GM23338 (cell line): ENCODE measurements at regions not wholly inside any gene's neighbourhood (a gene's known extent, or its start where the extent isn't known, plus 50 kb on each side); places are given as distances from the start of the nearest gene placed in this dataset.
A peak's percentile ranks its signal among the peaks of the same experiment; 100 is the strongest.

Experiments
- ATAC-seq: fragments of 200-7000 bp; cut with Tn5 transposase; 3 replicates; pipeline ENCODE4 v1.9.1; 2020
- DNase-seq: peaks from one replicate; pipeline ENCODE4 v3.0.0-alpha.2; 2015; ENCODE audit warnings: low spot score
- H2AFZ ChIP-seq: fragments of 200-600 bp; sonication (generic); 2 replicates; pipeline ENCODE4 v1.8.0; 2016; ENCODE audit warnings: antibody characterized with exemption, mild to moderate bottlenecking, moderate library complexity
- H3F3A ChIP-seq: fragments of 200-600 bp; sonication (generic); replicated peaks from 2 replicates; pipeline ENCODE4 v1.8.0; 2017; ENCODE audit warnings: antibody characterized with exemption, mixed run types, low read depth
- H3K27ac ChIP-seq: fragments of 200-600 bp; sonication (generic); 2 replicates; pipeline ENCODE4 v1.6.1; 2016; ENCODE audit warnings: low read depth
- H3K27me3 ChIP-seq: fragments of 200-600 bp; sonication (generic); 2 replicates; pipeline ENCODE4 v1.8.0; 2016; ENCODE audit warnings: mild to moderate bottlenecking, mixed run types, moderate library complexity; ENCODE audit not compliant: insufficient read depth
- H3K36me3 ChIP-seq: fragments of 200-600 bp; sonication (generic); 2 replicates; pipeline ENCODE4 v1.8.0; 2016; ENCODE audit warnings: mild to moderate bottlenecking; ENCODE audit not compliant: insufficient read depth
- H3K4me1 ChIP-seq: fragments of 200-600 bp; sonication (generic); 2 replicates; pipeline ENCODE4 v1.8.0; 2016; ENCODE audit warnings: mild to moderate bottlenecking, moderate library complexity; ENCODE audit not compliant: insufficient read depth
- H3K4me2 ChIP-seq: fragments of 200-600 bp; sonication (generic); 2 replicates; pipeline ENCODE4 v1.7.1; 2017; ENCODE audit warnings: mixed run types
- H3K4me3 ChIP-seq: fragments of 200-600 bp; sonication (generic); 2 replicates; pipeline ENCODE4 v1.6.1; 2016; ENCODE audit warnings: mixed run types
- H3K79me2 ChIP-seq: fragments of 200-600 bp; sonication (generic); replicated peaks from 2 replicates; pipeline ENCODE4 v1.8.0; 2017; ENCODE audit warnings: mild to moderate bottlenecking; ENCODE audit not compliant: insufficient read depth
- H3K9me2 ChIP-seq: fragments of 200-600 bp; sonication (generic); 2 replicates; pipeline ENCODE4 v1.8.0; 2017; ENCODE audit not compliant: insufficient read depth
- H4K20me1 ChIP-seq: fragments of 200-600 bp; sonication (generic); replicated peaks from 2 replicates; pipeline ENCODE4 v1.8.0; 2017; ENCODE audit warnings: mild to moderate bottlenecking; ENCODE audit not compliant: insufficient read depth
- H3K27ac Mint-ChIP-seq: 2 replicates; pipeline ENCODE4 v1.8.0; 2020; ENCODE audit warnings: inconsistent platforms, mild to moderate bottlenecking, moderate library complexity, mixed read lengths
- H3K27me3 Mint-ChIP-seq: 3 replicates; pipeline ENCODE4 v1.8.0; 2022; ENCODE audit warnings: low read depth, mild to moderate bottlenecking, moderate library complexity, mixed read lengths, inconsistent platforms; ENCODE audit not compliant: insufficient read depth, poor library complexity
- H3K36me3 Mint-ChIP-seq: 3 replicates; pipeline ENCODE4 v1.8.0; 2021; ENCODE audit warnings: low read depth, mild to moderate bottlenecking, inconsistent platforms, moderate library complexity, mixed read lengths
- H3K4me1 Mint-ChIP-seq: 3 replicates; pipeline ENCODE4 v1.8.0; 2020; ENCODE audit warnings: mild to moderate bottlenecking, inconsistent platforms, mixed read lengths
- H3K4me3 Mint-ChIP-seq: 3 replicates; pipeline ENCODE4 v1.8.0; 2021; ENCODE audit warnings: moderate library complexity, mild to moderate bottlenecking, inconsistent platforms, mixed read lengths
- H3K9me3 Mint-ChIP-seq: 3 replicates; pipeline ENCODE4 v1.8.0; 2020; ENCODE audit warnings: moderate library complexity, mild to moderate bottlenecking, inconsistent platforms, mixed read lengths
- CREB1 ChIP-seq: fragments of 250-450 bp; sonication (Bioruptor Pico); IDR thresholded peaks from 2 replicates; pipeline ENCODE4 v1.5.0; 2020; ENCODE audit warnings: low read depth, mild to moderate bottlenecking, moderate library complexity
- CTCF ChIP-seq, 2 experiments: fragments of 200-600 bp in 1 of 2; sonication (generic) in 1 of 2; conservative IDR thresholded peaks; 2 replicates each; pipeline versions ENCODE4 v1.5.1 to v1.6.1; 2016 to 2017; ENCODE audit warnings: antibody characterized with exemption in 2 of 2, low read depth in 2 of 2, mild to moderate bottlenecking in 2 of 2, moderate library complexity in 1 of 2
- ETS1 ChIP-seq: IDR thresholded peaks from 2 replicates; pipeline ENCODE4 v1.6.1; 2016; ENCODE audit warnings: antibody characterized with exemption
- EZH2 ChIP-seq: fragments of 200-600 bp; sonication (generic); IDR thresholded peaks from one replicate; pipeline ENCODE4 v1.8.0; 2017; ENCODE audit warnings: antibody characterized with exemption, mild to moderate bottlenecking, low read depth; ENCODE audit not compliant: unreplicated experiment
- EZH2phosphoT487 ChIP-seq: fragments of 200-600 bp; sonication (generic); IDR thresholded peaks from one replicate; pipeline ENCODE4 v1.8.1; 2018; ENCODE audit warnings: antibody characterized with exemption; ENCODE audit not compliant: unreplicated experiment
- JUNB ChIP-seq: IDR thresholded peaks from one replicate; pipeline ENCODE4 v1.6.1; 2016; ENCODE audit warnings: antibody characterized with exemption; ENCODE audit not compliant: unreplicated experiment
- NANOG ChIP-seq: IDR thresholded peaks from 2 replicates; pipeline ENCODE4 v1.6.1; 2016; ENCODE audit warnings: antibody characterized with exemption, borderline replicate concordance
- POLR2AphosphoS5 ChIP-seq: IDR thresholded peaks from 2 replicates; pipeline ENCODE4 v1.6.1; 2016; ENCODE audit warnings: antibody characterized with exemption, low read depth
- REST ChIP-seq: IDR thresholded peaks from one replicate; pipeline ENCODE4 v1.6.1; 2018; ENCODE audit warnings: antibody characterized with exemption; ENCODE audit not compliant: unreplicated experiment
- STAT1 ChIP-seq: IDR thresholded peaks from one replicate; pipeline ENCODE4 v1.6.1; 2016; ENCODE audit warnings: antibody characterized with exemption; ENCODE audit not compliant: unreplicated experiment
- ZNF114 ChIP-seq: fragments of 250-450 bp; sonication (Bioruptor Pico); IDR thresholded peaks from 2 replicates; pipeline ENCODE4 v1.5.0; 2020; ENCODE audit warnings: mild to moderate bottlenecking, moderate library complexity
- ZNF331 ChIP-seq: fragments of 250-450 bp; sonication (Bioruptor Pico); IDR thresholded peaks from 2 replicates; pipeline ENCODE4 v1.5.0; 2020; ENCODE audit warnings: low read depth, mild to moderate bottlenecking, moderate library complexity
- ZNF462 ChIP-seq: fragments of 250-450 bp; sonication (Bioruptor Pico); IDR thresholded peaks from 2 replicates; pipeline ENCODE4 v1.5.0; 2020; ENCODE audit warnings: mild to moderate bottlenecking, moderate library complexity

- Histone ChIP-seq H2AFZ (peak overlapping the region; percentile 2; the same call in 1 of the 2 replicates), H3K36me3 (no peaks in the 10 kb centered on the region), H3K27me3 (no peaks in the 10 kb centered on the region), H3K4me1 (peaks cover 16% of the 10 kb centered on the region), H3K4me2 (peak overlapping the region; percentile 44), H3K79me2 (no peaks in the 10 kb centered on the region), H3K27ac (no peak overlapping the region), H4K20me1 (no peaks in the 10 kb centered on the region), H3F3A (0 out of 2 replicates have a peak, but pooled peaks cover 3% of the 10 kb centered on the region), H3K4me3 (peak overlapping the region; percentile 10), H3K9me2 (no peaks in the 10 kb centered on the region)
- Mint-ChIP-seq H3K27me3 (no peaks in the 10 kb centered on the region), H3K4me3 (no peak overlapping the region), H3K4me1 (peaks cover 22% of the 10 kb centered on the region), H3K36me3 (no peaks in the 10 kb centered on the region; the same call in 2 of the 3 replicates), H3K9me3 (peaks cover 9% of the 10 kb centered on the region; the same call in 2 of the 3 replicates), H3K27ac (peak overlapping the region; percentile 85)
- TF ChIP-seq EZH2 (no peak), CREB1 (CRISPR knock-in tag) (no peak), ZNF114 (CRISPR knock-in tag) (no peak), STAT1 (no peak), CTCF (conservative IDR thresholded peaks at IDR 0.05; ENCODE audit: low read depth in 2 of 2) (no peak), EZH2phosphoT487 (no peak), POLR2AphosphoS5 (no peak), NANOG (no peak), REST (no peak), ZNF331 (no peak), JUNB (no peak), ETS1 (no peak), ZNF462 (CRISPR knock-in tag) (no peak)
- peak; percentile 92 for ATAC-seq
- DNase-seq: peak; percentile 38
Measured at GRCh38 chr2:105166688-105167087, 74.9 kb upstream of the GPR45 start.
